Stomach (tissue), 4 donors: ENCODE measurements at regions not wholly inside any gene's neighbourhood (a gene's known extent, or its start where the extent isn't known, plus 50 kb on each side); places are given as distances from the start of the nearest gene placed in this dataset.

Experiments used
- CTCF ChIP-seq, 7 experiments: fragments of 450-650 bp in 4 of 7; fragments of 200-600 bp in 3 of 7; sonication (generic) in 3 of 7; IDR thresholded peaks; one replicate each; pipeline ENCODE4 v1.5.1; 2016 to 2019; ENCODE audit warnings: antibody characterized with exemption in 7 of 7, control low read depth in 2 of 7, mild to moderate bottlenecking in 1 of 7
- EP300 ChIP-seq: sonication (generic); formaldehyde crosslinking; IDR thresholded peaks from one replicate; pipeline ENCODE4 v1.6.1; 2017; ENCODE audit warnings: antibody characterized with exemption
- POLR2A ChIP-seq, 4 donors: fragments of 450-650 bp; IDR thresholded peaks; one replicate each; pipeline ENCODE4 v1.6.1; 2016; ENCODE audit warnings: antibody characterized with exemption in 4 of 4, control low read depth in 2 of 4, mild to moderate bottlenecking in 1 of 4, moderate library complexity in 1 of 4
- POLR2AphosphoS5 ChIP-seq, 3 donors: sonication (generic); formaldehyde crosslinking; IDR thresholded peaks; one replicate each; pipeline ENCODE4 v1.6.1; 2016; ENCODE audit warnings: antibody characterized with exemption in 3 of 3

- TF ChIP-seq CTCF (IDR thresholded peaks at IDR 0.05), result no peak
- TF ChIP-seq EP300, result no peak
- TF ChIP-seq POLR2A (IDR thresholded peaks at IDR 0.05), result no peak
- no peak for TF ChIP-seq POLR2AphosphoS5 (IDR thresholded peaks at IDR 0.05)
These were observed 85.2 kb downstream of the BUD13 start for GRCh38 chr11:116687458-116688201.
